ENCODE measurements at regions not wholly inside any gene's neighbourhood (a gene's known extent, or its start where the extent isn't known, plus 50 kb on each side); places are given as distances from the start of the nearest gene placed in this dataset.

- TF ChIP-seq CTCF (IDR thresholded peaks at IDR 0.05) (no peak), POLR2A (IDR thresholded peaks at IDR 0.05) (no peak)
Measured at GRCh38 chr14:42095155-42095554, 488.5 kb downstream of the LRFN5 start.

Data from thyroid gland (tissue), 4 donors.